ENCODE measurements at regions not wholly inside any gene's neighbourhood (a gene's known extent, or its start where the extent isn't known, plus 50 kb on each side); places are given as distances from the start of the nearest gene placed in this dataset.

GRCh38 chr11:31874631-31875191 lies 63.6 kb upstream of the PAX6 start:
- intact Hi-C loops (cut with DNase I) = no loop called here
- WGBS, 2 donors = 37 to 46% methylated on average over 6 of the region's 6 CpGs
- Histone ChIP-seq H3K9me3 (no peaks in the 10 kb centered on the region), H3K4me1 (peaks cover 0 to 5% (median 0%) of the 10 kb centered on the region in 3 donors), H3K4me3 (no peak overlapping the region), H3K27ac (no peak overlapping the region), H3K27me3 (peaks cover 0 to 77% (median 0%) of the 10 kb centered on the region in 4 donors), H3K36me3 (no peaks in the 10 kb centered on the region)
- DNase-seq = no peak
- TF ChIP-seq POLR2A (IDR thresholded peaks at IDR 0.05) (no peak), CTCF (IDR thresholded peaks at IDR 0.05) (no peak)

GRCh38 chr11:31873124-31873523 lies 62.0 kb upstream of the PAX6 start:
- no peak for DNase-seq
- Histone ChIP-seq H3K27ac (no peak overlapping the region), H3K36me3 (no peaks in the 10 kb centered on the region), H3K4me1 (peaks cover 0 to 5% (median 0%) of the 10 kb centered on the region in 3 donors), H3K27me3 (peaks cover 0 to 78% (median 0%) of the 10 kb centered on the region in 4 donors), H3K9me3 (no peaks in the 10 kb centered on the region), H3K4me3 (no peak overlapping the region)
- WGBS, 2 donors = 48 to 70% methylated on average over 2 of the region's 2 CpGs
- intact Hi-C loops (cut with DNase I) = no loop called here
- no peak for TF ChIP-seq CTCF (IDR thresholded peaks at IDR 0.05)
- no peak for TF ChIP-seq POLR2A (IDR thresholded peaks at IDR 0.05)

GRCh38 chr11:31872076-31872443 lies 60.9 kb upstream of the PAX6 start:
- Histone ChIP-seq H3K27ac (no peak overlapping the region), H3K9me3 (no peaks in the 10 kb centered on the region), H3K4me1 (peaks cover 0 to 5% (median 0%) of the 10 kb centered on the region in 3 donors), H3K4me3 (no peak overlapping the region), H3K27me3 (peaks cover 0 to 71% (median 0%) of the 10 kb centered on the region in 4 donors), H3K36me3 (no peaks in the 10 kb centered on the region)
- TF ChIP-seq POLR2A (IDR thresholded peaks at IDR 0.05) (no peak), CTCF (IDR thresholded peaks at IDR 0.05) (no peak)
- intact Hi-C loops (cut with DNase I) = no loop called here
- DNase-seq = no peak
- 50 to 54% methylated on average over 3 of the region's 3 CpGs for WGBS, 2 donors

GRCh38 chr11:31871310-31872075 lies 60.4 kb upstream of the PAX6 start:
- TF ChIP-seq CTCF (IDR thresholded peaks at IDR 0.05) (no peak), POLR2A (IDR thresholded peaks at IDR 0.05) (no peak)
- Histone ChIP-seq H3K9me3 (no peaks in the 10 kb centered on the region), H3K36me3 (no peaks in the 10 kb centered on the region), H3K27me3 (peaks cover 0 to 71% (median 0%) of the 10 kb centered on the region in 4 donors), H3K4me1 (peaks cover 0 to 5% (median 0%) of the 10 kb centered on the region in 3 donors), H3K27ac (peak overlapping the region in 1 of 4 donors; percentile 21), H3K4me3 (no peak overlapping the region)
- WGBS, 2 donors = 51 to 54% methylated on average over 5 of the region's 10 CpGs
- intact Hi-C loops (cut with DNase I) = no loop called here
- no peak for DNase-seq

- no peak overlapping the region for H3K27ac ChIP-seq
- peaks cover 0 to 5% (median 0%) of the 10 kb centered on the region in 3 donors for H3K4me1 ChIP-seq
- H3K9me3 ChIP-seq = no peaks in the 10 kb centered on the region
- H3K27me3 ChIP-seq = peaks cover 0 to 67% (median 0%) of the 10 kb centered on the region in 4 donors
- no peaks in the 10 kb centered on the region for H3K36me3 ChIP-seq
- no peak overlapping the region for H3K4me3 ChIP-seq
- WGBS, 2 donors = 25 to 46% methylated on average over 3 to 11 of the region's 13 CpGs
- DNase-seq = no peak
- peak in 4 of 6 experiments; percentile 22 to 69 (median 44) for TF ChIP-seq CTCF (IDR thresholded peaks at IDR 0.05)
- TF ChIP-seq POLR2A (IDR thresholded peaks at IDR 0.05) = no peak
- intact Hi-C loops (cut with DNase I) = no loop called here
Observed at GRCh38 chr11:31870609-31871309, 59.6 kb upstream of the PAX6 start.
